ENCODE measurements at regions not wholly inside any gene's neighbourhood (a gene's known extent, or its start where the extent isn't known, plus 50 kb on each side); places are given as distances from the start of the nearest gene placed in this dataset.

DNA sequence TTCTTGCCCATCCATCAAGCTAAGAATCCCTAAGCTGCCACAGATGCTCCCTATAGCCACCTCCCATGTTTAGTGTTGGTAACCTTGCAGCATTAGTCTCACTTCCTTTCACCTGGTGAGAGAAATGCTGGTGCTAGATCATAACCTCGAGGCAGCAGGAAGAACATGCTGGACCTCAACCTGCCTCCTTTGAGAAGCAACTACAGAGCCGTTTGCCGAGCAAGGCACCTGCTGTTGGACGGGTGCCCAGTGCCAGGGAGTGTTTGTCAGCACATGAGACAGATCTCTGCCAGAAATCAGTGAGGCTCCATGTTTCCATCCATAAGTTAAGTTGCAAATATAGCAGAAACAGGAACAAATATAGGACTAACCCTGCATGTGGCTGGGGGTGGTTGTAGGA is 955.7 kb downstream of the TUSC7 start:
- DNase-seq (ENCODE audit: low read depth) = no peak

DNA sequence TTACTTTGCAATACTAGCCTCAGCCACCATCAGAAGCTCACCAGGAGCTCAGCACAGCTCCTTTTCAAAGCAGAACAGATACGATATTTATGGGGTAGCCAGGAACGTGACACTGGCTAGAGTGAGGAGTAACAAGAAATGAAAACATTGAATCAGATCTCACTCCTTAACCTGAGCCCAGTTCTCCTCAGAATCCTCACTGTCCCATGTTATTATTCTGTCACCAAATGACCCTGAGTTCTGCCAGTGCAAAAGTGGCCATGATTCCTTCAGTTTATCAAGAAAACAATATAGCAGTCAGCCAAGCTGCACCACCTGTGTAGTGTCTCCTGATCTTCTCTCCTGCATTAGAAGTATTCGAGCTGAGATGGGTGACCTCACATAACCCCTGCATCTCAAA is 956.7 kb downstream of the TUSC7 start:
- DNase-seq (ENCODE audit: low read depth) = no peak

DNA sequence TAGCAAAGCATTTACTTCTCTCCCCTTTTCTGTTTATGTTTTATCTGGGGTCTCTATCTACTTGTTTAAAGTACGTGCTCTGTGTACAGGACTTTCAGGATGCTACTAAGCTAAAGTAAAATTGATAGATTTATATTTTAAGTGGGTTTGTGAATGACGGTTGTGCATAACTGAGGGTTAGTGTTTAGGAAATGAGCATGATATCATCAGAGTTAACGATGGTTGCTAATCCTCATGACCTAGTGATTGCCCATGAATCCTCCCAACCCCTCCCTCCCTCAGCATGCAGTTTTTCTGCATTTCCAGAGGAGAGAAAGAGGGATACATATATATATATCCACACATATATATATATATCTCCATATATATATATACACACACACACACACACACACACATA is 957.2 kb downstream of the TUSC7 start:
- DNase-seq (ENCODE audit: low read depth) = peak; percentile 17

GRCh38 chr3:117669774-117670173 is 960.2 kb downstream of the TUSC7 start:
- no peak for DNase-seq (ENCODE audit: low read depth)

- no peak for DNase-seq (ENCODE audit: low read depth)
Observed at GRCh38 chr3:117671722-117672318, 962.2 kb downstream of the TUSC7 start.

DNA sequence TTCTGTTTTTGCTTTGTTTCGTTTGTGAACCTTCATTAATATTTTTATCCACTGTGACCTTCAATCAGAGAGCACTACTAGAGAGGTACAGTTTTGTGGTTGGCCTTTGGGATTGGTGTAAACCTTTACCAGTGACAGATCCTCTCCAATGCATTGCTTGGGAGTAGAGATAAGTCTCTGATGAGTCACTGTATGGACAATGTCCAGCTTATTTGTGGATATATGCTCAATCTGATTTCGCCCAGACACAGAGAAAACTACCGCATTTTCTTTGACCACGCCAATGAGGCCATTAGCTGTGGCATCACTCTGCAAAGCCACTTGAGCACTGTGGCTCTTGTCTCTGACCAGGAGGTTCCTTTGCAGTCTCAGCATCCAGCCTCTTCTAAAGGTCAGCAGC is 964.7 kb downstream of the TUSC7 start:
- peak; percentile 12 for DNase-seq (ENCODE audit: low read depth)

DNA sequence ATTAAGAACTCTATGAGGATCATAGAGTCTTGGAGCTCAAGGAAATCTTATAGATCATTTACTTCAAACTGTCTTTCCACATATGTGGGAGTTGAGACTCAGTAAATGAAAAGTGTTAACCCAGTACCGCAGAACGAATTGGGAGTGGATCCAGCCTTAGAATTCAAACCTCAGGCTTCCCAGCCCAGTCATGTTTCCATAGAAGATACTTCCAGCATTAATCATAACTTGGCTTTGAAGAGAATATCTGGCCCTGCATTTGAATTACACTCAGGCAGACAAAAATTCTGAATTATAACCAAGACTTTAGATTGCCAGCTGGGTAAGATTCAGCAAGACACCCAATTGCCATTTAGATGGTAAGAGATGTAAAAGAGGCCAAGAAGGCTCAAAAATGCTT is 972.0 kb downstream of the TUSC7 start:
- DNase-seq (ENCODE audit: low read depth) = peak; percentile 79

GRCh38 chr3:117687096-117687495 is 977.5 kb downstream of the TUSC7 start:
- no peak for DNase-seq (ENCODE audit: low read depth)

- DNase-seq (ENCODE audit: low read depth) = no peak
Observed at GRCh38 chr3:117688583-117688982, 979.0 kb downstream of the TUSC7 start.

DNA sequence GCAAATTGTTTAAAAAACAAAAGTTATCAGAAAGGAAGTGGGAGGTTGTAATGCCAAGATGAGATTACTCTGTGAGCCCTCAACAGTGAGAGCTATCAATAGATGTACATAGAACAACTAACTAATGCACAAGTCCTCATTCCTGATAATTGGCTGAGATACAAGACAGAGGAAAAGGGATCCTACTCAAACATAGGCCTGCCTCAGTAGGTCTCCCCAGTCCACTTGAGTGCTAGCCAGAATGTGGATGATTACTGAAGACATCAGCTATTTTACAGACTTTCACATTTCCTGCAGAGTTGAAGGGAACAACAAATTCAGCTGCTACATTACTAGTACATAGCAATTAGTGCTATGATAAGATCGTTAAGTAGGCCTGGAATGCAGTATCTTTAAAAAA is 981.9 kb downstream of the TUSC7 start:
- no peak for DNase-seq (ENCODE audit: low read depth)

- DNase-seq (ENCODE audit: low read depth) = peak; percentile 74
Observed at GRCh38 chr3:117692416-117692995, 982.9 kb downstream of the TUSC7 start.

GRCh38 chr3:117695321-117695720 is 985.7 kb downstream of the TUSC7 start:
- peak; percentile 39 for DNase-seq (ENCODE audit: low read depth)

GRCh38 chr3:117695871-117696645 is 986.5 kb downstream of the TUSC7 start:
- no peak for DNase-seq (ENCODE audit: low read depth)

DNA sequence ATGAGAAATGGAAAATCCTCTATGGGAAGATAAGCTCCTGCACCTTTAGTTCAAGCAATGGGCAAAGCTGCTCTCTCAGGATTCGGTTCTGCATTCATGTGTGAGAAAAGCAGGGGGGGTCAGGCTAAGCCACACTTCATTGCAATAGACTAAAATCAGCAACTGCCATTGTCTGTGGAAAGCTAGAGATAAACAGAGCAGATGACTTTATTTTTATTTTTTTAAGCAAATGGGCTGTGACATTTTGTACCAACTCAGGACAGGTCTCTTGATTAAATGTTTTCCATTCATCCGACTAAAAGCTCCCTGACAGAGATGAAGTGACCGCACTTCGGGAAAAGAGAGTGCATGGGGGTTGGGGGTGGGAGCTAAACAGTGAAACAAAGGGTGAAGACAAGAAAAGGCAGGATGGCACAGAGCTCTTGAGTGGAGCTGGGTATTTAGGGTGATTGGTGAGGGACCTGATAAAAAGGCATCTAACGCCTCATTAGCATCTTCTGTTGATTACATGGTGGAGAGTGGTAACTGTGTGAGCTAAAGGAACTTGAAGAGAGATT is 987.4 kb downstream of the TUSC7 start:
- DNase-seq (ENCODE audit: low read depth) = no peak

- no peak for DNase-seq (ENCODE audit: low read depth)
Observed at GRCh38 chr3:117699058-117699457, 989.5 kb downstream of the TUSC7 start.

- peak; percentile 32 for DNase-seq (ENCODE audit: low read depth)
Observed at GRCh38 chr3:117700573-117701360, 991.2 kb downstream of the TUSC7 start.

DNA sequence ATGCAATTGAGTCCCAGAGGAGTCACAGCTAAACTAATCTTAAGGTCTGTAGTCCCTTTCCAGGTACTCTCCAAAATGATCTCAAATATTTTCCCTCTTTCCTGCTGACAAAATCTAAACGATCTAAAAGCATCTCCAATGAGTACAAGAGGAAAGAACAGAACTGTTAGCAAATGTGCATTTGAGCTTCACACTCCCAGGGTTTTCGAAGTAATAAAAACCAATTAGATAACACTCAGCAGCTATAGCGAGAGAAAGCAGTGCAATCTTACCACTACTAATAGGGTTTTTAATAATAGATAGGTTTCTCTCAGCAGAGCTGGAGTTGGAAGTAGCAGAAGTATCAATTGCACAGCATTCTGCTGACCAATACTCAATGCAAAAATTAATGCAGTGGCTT is 995.4 kb downstream of the TUSC7 start:
- DNase-seq (ENCODE audit: low read depth) = no peak

- peak; percentile 96 for DNase-seq (ENCODE audit: low read depth)
Observed at GRCh38 chr3:117706037-117706436, 996.5 kb downstream of the TUSC7 start.

DNA sequence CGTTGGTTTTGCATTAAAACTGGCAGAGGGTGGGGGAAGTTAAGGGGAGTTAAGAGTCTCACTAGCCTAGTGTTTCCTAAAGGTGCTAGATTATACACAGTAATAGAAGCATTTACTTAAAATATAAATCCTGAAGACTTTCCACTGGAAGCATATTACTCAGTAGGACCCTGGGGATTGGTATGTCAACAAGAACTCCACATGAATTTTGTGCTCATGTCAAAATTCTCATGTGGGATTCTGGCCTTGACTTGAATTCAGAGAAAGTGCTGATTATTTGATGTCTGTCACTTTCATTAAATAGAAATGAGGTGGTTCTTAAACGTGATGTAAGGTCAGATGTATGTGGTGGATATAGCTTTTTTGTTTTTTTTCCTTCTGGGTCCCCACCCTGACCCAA is 997.2 kb downstream of the TUSC7 start:
- DNase-seq (ENCODE audit: low read depth) = no peak

- peak; percentile 14 for DNase-seq (ENCODE audit: low read depth)
Observed at GRCh38 chr3:117708601-117709000, 999.0 kb downstream of the TUSC7 start.

GRCh38 chr3:117709108-117709507 is 999.5 kb downstream of the TUSC7 start:
- DNase-seq (ENCODE audit: low read depth) = no peak

DNA sequence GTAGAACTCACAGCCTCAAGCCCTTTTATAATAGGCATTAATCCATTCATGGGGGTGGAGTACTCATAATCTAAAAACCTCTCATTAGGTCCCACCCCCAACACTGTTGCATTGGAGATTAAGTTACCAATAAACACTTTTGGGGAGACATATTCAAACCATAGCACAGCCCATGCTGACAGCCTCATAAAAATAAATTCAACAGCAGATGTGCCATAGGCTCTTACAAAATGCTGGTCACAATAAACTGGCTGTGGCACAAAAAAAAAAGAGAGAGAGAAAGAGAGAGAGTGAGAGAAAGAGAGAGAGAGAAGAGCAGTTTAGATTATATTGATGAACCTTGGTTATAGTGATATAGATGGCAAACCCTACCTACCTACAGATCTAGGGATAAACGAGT is 1000.9 kb downstream of the TUSC7 start:
- DNase-seq (ENCODE audit: low read depth) = no peak
